Gastroesophageal sphincter (tissue), 3 donors: ENCODE measurements at regions not wholly inside any gene's neighbourhood (a gene's known extent, or its start where the extent isn't known, plus 50 kb on each side); places are given as distances from the start of the nearest gene placed in this dataset.
"Not testable (repeated sequence)": the region's sequence is repeated elsewhere in the genome, so short reads cannot be mapped to it uniquely, and the experiment has no call there.

ENCODE experiments used
- CTCF ChIP-seq, 4 experiments: fragments of 200-600 bp in 2 of 4; fragments of 450-650 bp in 2 of 4; sonication (generic) in 1 of 4; IDR thresholded peaks; one replicate each; pipeline ENCODE4 v1.5.1; 2017 to 2019; ENCODE audit warnings: antibody characterized with exemption in 4 of 4, mild to moderate bottlenecking in 2 of 4, moderate library complexity in 2 of 4
- EP300 ChIP-seq: sonication (generic); formaldehyde crosslinking; IDR thresholded peaks from one replicate; pipeline ENCODE4 v1.6.1; 2017; ENCODE audit warnings: antibody characterized with exemption, mild to moderate bottlenecking
- POLR2A ChIP-seq, 2 donors: fragments of 450-650 bp; IDR thresholded peaks; one replicate each; pipeline ENCODE4 v1.6.1; 2017; ENCODE audit warnings: antibody characterized with exemption in 2 of 2, mild to moderate bottlenecking in 2 of 2, moderate library complexity in 1 of 2
- POLR2AphosphoS5 ChIP-seq: sonication (generic); formaldehyde crosslinking; IDR thresholded peaks from one replicate; pipeline ENCODE4 v1.6.1; 2017; ENCODE audit warnings: antibody characterized with exemption

DNA sequence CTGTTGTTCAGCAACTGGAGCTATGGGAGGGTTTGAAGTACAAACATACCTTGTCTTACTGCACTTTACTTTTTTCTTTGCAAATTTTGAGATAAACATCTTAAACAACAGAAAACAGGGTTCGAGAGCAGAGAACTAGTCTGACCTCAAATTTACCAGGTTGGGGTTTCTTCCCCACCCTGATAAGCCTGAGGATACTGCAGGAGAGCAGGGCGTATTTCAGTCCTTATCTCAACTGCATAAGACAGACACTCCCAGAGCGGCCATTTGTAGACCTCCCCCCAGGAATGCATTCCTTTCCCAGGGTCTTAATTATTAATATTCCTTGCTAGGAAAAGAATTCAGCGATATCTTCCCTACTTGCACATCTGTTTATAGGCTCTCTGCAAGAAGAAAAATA lies 242.1 kb upstream of the DDHD1 start:
- not testable (repeated sequence) for TF ChIP-seq CTCF (IDR thresholded peaks at IDR 0.05); POLR2AphosphoS5; EP300; POLR2A (IDR thresholded peaks at IDR 0.05)
